MM.1S (cell line): ENCODE measurements at regions not wholly inside any gene's neighbourhood (a gene's known extent, or its start where the extent isn't known, plus 50 kb on each side); places are given as distances from the start of the nearest gene placed in this dataset.

Source experiments
- DNase-seq: peaks from one replicate; pipeline ENCODE4 v3.0.0-alpha.2; 2015
- H2AFZ ChIP-seq: fragments of 300-600 bp; sonication (generic); 2 replicates; pipeline ENCODE4 v1.6.0; 2016; ENCODE audit warnings: antibody characterized with exemption, low read length
- H3F3A ChIP-seq: fragments of 300-600 bp; sonication (generic); 2 replicates; pipeline ENCODE4 v1.6.1; 2016; ENCODE audit warnings: mild to moderate bottlenecking, antibody characterized with exemption, low read length, moderate library complexity, mixed read lengths; ENCODE audit not compliant: insufficient read depth
- H3K27ac ChIP-seq: fragments of 300-600 bp; sonication (generic); 2 replicates; pipeline ENCODE4 v1.5.1; 2016; ENCODE audit warnings: mild to moderate bottlenecking, low read length
- H3K27me3 ChIP-seq: fragments of 300-600 bp; sonication (generic); replicated peaks from 2 replicates; pipeline ENCODE4 v1.6.0; 2016; ENCODE audit warnings: low read length; ENCODE audit not compliant: insufficient read depth
- H3K36me3 ChIP-seq: fragments of 300-600 bp; sonication (generic); replicated peaks from 2 replicates; pipeline ENCODE4 v1.6.1; 2016; ENCODE audit warnings: mild to moderate bottlenecking, low read length, mixed read lengths; ENCODE audit not compliant: insufficient read depth
- H3K4me1 ChIP-seq: fragments of 300-600 bp; sonication (generic); 2 replicates; pipeline ENCODE4 v1.6.1; 2016; ENCODE audit warnings: low read length, mixed read lengths
- H3K4me2 ChIP-seq: fragments of 300-600 bp; sonication (generic); 2 replicates; pipeline ENCODE4 v1.6.0; 2016; ENCODE audit warnings: low read depth, low read length
- H3K4me3 ChIP-seq: fragments of 300-600 bp; sonication (generic); 2 replicates; pipeline ENCODE4 v1.5.1; 2016; ENCODE audit warnings: low read length, mixed read lengths
- H3K79me2 ChIP-seq: fragments of 300-600 bp; sonication (generic); 2 replicates; pipeline ENCODE4 v1.6.1; 2016; ENCODE audit warnings: mixed run types, low read length, mixed read lengths
- H3K9ac ChIP-seq: fragments of 300-600 bp; sonication (generic); 2 replicates; pipeline ENCODE4 v1.6.1; 2016; ENCODE audit warnings: low read length, mixed read lengths
- H3K9me2 ChIP-seq: fragments of 300-600 bp; sonication (generic); replicated peaks from 2 replicates; pipeline ENCODE4 v1.6.1; 2016; ENCODE audit warnings: mild to moderate bottlenecking, low read length, mixed read lengths; ENCODE audit not compliant: insufficient read depth
- H3K9me3 ChIP-seq: fragments of 300-600 bp; sonication (generic); replicated peaks from 2 replicates; pipeline ENCODE4 v1.6.1; 2016; ENCODE audit warnings: mild to moderate bottlenecking, low read length, mixed read lengths; ENCODE audit not compliant: insufficient read depth
- H4K20me1 ChIP-seq: fragments of 300-600 bp; sonication (generic); 2 replicates; pipeline ENCODE4 v1.6.1; 2016; ENCODE audit warnings: mild to moderate bottlenecking, low read length, moderate library complexity, mixed read lengths; ENCODE audit not compliant: insufficient read depth
- EZH2 ChIP-seq: fragments of 300-600 bp; sonication (generic); optimal IDR thresholded peaks from 2 replicates; pipeline ENCODE3; 2017; ENCODE audit warnings: low read depth, mild to moderate bottlenecking, antibody characterized with exemption, low read length, mixed read lengths
- EZH2phosphoT487 ChIP-seq: fragments of 300-600 bp; sonication (generic); IDR thresholded peaks from 2 replicates; pipeline ENCODE4 v1.6.1; 2018; ENCODE audit warnings: antibody characterized with exemption, low read length
- TF ChIP-seq, protein P1 (sequence below): fragments of 300-600 bp; sonication (generic); IDR thresholded peaks from 2 replicates; pipeline ENCODE4 v1.5.1; 2016; ENCODE audit warnings: antibody characterized with exemption, low read length, mixed read lengths

DNA sequence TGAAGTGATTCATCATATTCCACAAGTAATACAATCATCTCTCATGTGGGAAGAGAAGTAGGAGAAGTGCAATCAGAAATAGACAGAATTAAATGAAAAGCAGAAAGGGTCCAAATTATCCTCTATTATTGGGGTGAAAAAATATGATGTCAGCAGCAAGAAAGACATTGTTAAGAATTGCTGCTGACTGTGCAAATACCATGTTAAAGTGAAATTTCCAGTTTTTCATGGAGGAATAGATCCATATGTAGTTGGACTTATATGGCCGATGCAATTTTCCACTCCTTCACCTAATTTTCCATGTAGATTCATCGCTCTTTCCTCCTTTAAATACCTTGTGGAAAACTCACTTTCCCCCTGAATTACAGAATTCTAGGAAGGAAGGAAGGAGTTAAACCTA is 819.8 kb downstream of the GATA3 start:
- H3K36me3 ChIP-seq = no peaks in the 10 kb centered on the region
- no peaks in the 10 kb centered on the region for H4K20me1 ChIP-seq
- H3K27ac ChIP-seq = no peak overlapping the region
- H3K4me3 ChIP-seq = no peak overlapping the region
- no peaks in the 10 kb centered on the region for H3K4me1 ChIP-seq
- no peak overlapping the region for H3K9ac ChIP-seq
- no peak overlapping the region for H2AFZ ChIP-seq
- no peaks in the 10 kb centered on the region for H3F3A ChIP-seq
- no peak overlapping the region for H3K4me2 ChIP-seq
- no peaks in the 10 kb centered on the region for H3K79me2 ChIP-seq
- no peaks in the 10 kb centered on the region for H3K9me2 ChIP-seq
- H3K9me3 ChIP-seq = no peaks in the 10 kb centered on the region
- no peaks in the 10 kb centered on the region for H3K27me3 ChIP-seq
- TF ChIP-seq EZH2phosphoT487 = no peak
- DNase-seq = no peak

DNA sequence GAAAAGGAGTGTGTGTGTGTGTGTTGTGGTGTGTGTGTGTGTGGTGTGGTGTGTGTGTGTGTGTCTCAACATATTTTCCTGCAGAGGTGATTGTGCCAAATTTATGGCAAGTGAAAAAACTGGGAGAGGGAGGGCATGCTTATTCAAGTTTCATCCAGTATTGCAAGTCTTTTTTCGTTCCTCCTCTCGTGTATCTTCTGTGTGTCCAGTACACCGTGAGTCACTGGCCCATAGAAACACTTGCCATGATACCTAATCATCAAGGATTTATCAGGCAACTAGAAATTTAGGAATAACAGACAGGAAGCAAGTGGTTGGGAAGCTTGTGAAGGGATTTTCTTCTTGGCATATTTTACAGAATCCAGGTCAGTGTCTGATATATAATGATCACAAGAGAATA is 820.5 kb downstream of the GATA3 start:
- Histone ChIP-seq H3K9me3 (no peaks in the 10 kb centered on the region), H3F3A (no peaks in the 10 kb centered on the region), H4K20me1 (no peaks in the 10 kb centered on the region), H3K4me2 (no peak overlapping the region), H3K9ac (no peak overlapping the region), H3K79me2 (no peaks in the 10 kb centered on the region), H3K27me3 (no peaks in the 10 kb centered on the region), H2AFZ (no peak overlapping the region), H3K36me3 (no peaks in the 10 kb centered on the region), H3K9me2 (no peaks in the 10 kb centered on the region), H3K27ac (no peak overlapping the region), H3K4me1 (no peaks in the 10 kb centered on the region), H3K4me3 (no peak overlapping the region)
- DNase-seq = no peak
- TF ChIP-seq EZH2 = no peak
- no peak for TF ChIP-seq EZH2phosphoT487
- TF ChIP-seq, protein P1, sequence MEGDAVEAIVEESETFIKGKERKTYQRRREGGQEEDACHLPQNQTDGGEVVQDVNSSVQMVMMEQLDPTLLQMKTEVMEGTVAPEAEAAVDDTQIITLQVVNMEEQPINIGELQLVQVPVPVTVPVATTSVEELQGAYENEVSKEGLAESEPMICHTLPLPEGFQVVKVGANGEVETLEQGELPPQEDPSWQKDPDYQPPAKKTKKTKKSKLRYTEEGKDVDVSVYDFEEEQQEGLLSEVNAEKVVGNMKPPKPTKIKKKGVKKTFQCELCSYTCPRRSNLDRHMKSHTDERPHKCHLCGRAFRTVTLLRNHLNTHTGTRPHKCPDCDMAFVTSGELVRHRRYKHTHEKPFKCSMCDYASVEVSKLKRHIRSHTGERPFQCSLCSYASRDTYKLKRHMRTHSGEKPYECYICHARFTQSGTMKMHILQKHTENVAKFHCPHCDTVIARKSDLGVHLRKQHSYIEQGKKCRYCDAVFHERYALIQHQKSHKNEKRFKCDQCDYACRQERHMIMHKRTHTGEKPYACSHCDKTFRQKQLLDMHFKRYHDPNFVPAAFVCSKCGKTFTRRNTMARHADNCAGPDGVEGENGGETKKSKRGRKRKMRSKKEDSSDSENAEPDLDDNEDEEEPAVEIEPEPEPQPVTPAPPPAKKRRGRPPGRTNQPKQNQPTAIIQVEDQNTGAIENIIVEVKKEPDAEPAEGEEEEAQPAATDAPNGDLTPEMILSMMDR = no peak

DNA sequence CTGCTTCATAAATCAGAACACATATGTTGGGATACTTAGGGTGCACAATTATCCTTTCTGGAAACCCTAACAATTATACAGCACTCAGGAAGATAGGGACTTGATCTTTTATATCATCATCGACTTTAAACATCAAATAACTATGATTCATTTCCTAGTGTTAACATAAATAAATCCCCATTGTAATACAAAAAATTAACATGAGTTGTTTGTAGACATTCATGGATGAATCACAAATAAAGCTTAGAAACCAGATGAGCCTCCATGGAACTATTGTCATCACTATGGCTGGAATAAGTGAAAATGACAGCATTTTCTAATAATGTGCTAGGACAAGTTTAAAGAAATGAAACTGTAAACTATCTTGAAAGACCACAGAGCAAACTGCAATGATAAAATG is 821.7 kb downstream of the GATA3 start:
- H3K9me3 ChIP-seq = no peaks in the 10 kb centered on the region
- no peak overlapping the region for H3K27ac ChIP-seq
- H3K9me2 ChIP-seq = no peaks in the 10 kb centered on the region
- H3K79me2 ChIP-seq = no peaks in the 10 kb centered on the region
- TF ChIP-seq, protein P1 = no peak
- TF ChIP-seq EZH2 (no peak), EZH2phosphoT487 (no peak)
- no peaks in the 10 kb centered on the region for H3K27me3 ChIP-seq
- no peaks in the 10 kb centered on the region for H3K4me1 ChIP-seq
- H2AFZ ChIP-seq = no peak overlapping the region
- H3K4me3 ChIP-seq = no peak overlapping the region
- H3K36me3 ChIP-seq = no peaks in the 10 kb centered on the region
- H3F3A ChIP-seq = no peaks in the 10 kb centered on the region
- H3K9ac ChIP-seq = no peak overlapping the region
- no peak overlapping the region for H3K4me2 ChIP-seq
- DNase-seq = no peak
- no peaks in the 10 kb centered on the region for H4K20me1 ChIP-seq

DNA sequence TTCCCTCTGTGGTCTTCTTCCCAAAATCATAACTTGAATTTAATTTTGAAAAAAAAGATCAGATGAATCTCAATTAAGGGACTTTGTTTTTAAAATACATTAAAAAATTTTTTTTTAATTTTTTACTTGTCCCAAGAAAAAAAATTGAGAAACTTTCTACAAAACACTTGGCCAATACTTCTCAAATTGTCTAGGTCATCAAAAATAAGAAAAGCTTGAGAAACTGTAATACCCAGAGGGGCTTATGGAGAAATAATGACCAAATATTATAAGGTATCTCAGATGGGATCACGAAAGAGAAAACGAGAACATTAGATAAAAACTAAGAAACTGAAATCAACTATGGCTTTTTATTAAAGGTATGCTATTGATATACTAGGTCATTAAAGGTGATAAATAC is 835.0 kb downstream of the GATA3 start:
- no peaks in the 10 kb centered on the region for H3K4me1 ChIP-seq
- H3F3A ChIP-seq = no peaks in the 10 kb centered on the region
- no peaks in the 10 kb centered on the region for H3K36me3 ChIP-seq
- H3K4me3 ChIP-seq = no peak overlapping the region
- H3K9me3 ChIP-seq = no peaks in the 10 kb centered on the region
- H3K79me2 ChIP-seq = no peaks in the 10 kb centered on the region
- H3K27me3 ChIP-seq = no peaks in the 10 kb centered on the region
- DNase-seq = no peak
- TF ChIP-seq EZH2phosphoT487 (no peak), EZH2 (no peak)
- TF ChIP-seq, protein P1 = no peak
- H3K27ac ChIP-seq = no peak overlapping the region
- H4K20me1 ChIP-seq = no peaks in the 10 kb centered on the region
- no peak overlapping the region for H2AFZ ChIP-seq
- no peak overlapping the region for H3K4me2 ChIP-seq
- H3K9ac ChIP-seq = no peak overlapping the region
- H3K9me2 ChIP-seq = no peaks in the 10 kb centered on the region
